Peyer's patch (tissue), 4 donors: ENCODE measurements at regions not wholly inside any gene's neighbourhood (a gene's known extent, or its start where the extent isn't known, plus 50 kb on each side); places are given as distances from the start of the nearest gene placed in this dataset.

Experiments
- CTCF ChIP-seq, 6 experiments: fragments of 450-650 bp in 4 of 6; fragments of 200-600 bp in 2 of 6; sonication (generic) in 1 of 6; IDR thresholded peaks; one replicate each; pipeline ENCODE4 v1.5.1; 2017 to 2019; ENCODE audit warnings: antibody characterized with exemption in 6 of 6, mild to moderate bottlenecking in 3 of 6, moderate library complexity in 1 of 6
- POLR2A ChIP-seq, 2 donors: fragments of 450-650 bp; IDR thresholded peaks; one replicate each; pipeline ENCODE4 v1.5.1; 2017; ENCODE audit warnings: antibody characterized with exemption in 2 of 2, mild to moderate bottlenecking in 2 of 2, moderate library complexity in 2 of 2

DNA sequence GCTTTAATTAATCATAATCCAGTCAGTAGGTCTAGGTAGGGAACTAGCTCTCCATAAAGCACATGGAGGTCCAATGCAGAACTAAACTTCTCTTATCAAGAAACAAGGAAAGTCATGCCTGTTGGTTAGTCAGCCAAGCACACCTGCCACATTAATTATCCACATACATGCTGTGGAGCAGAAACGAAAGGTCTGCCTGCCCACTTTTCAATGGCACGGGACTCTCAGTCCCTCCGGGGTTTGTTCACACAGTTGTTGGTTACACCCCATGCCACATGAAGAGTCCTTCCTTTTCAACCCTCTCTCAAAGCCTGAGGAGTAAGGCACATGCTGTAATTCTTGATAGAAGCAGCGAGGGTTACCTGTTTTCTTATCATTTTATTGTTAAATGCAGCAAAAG lies 1096.4 kb upstream of the MAP3K7 start:
- TF ChIP-seq CTCF (IDR thresholded peaks at IDR 0.05) (no peak), POLR2A (IDR thresholded peaks at IDR 0.05) (no peak)
